ENCODE measurements at regions not wholly inside any gene's neighbourhood (a gene's known extent, or its start where the extent isn't known, plus 50 kb on each side); places are given as distances from the start of the nearest gene placed in this dataset.
"Not testable (repeated sequence)": the region's sequence is repeated elsewhere in the genome, so short reads cannot be mapped to it uniquely, and the experiment has no call there.

- ATAC-seq (no peak), DNase-seq (no peak)
- no peaks in the 10 kb centered on the region for H3K36me3 Mint-ChIP-seq (ENCODE audit: low read depth)
- no peaks in the 10 kb centered on the region for H3K4me1 Mint-ChIP-seq
- H3K27ac Mint-ChIP-seq, result no peak overlapping the region
- peaks cover 16% of the 10 kb centered on the region for H3K9me3 Mint-ChIP-seq
- H3K4me3 Mint-ChIP-seq, result no peak overlapping the region
- H3K27me3 Mint-ChIP-seq, result no peaks in the 10 kb centered on the region
Observed at GRCh38 chr1:60540141-60540540, 466.6 kb upstream of the C1orf87 start.

DNA sequence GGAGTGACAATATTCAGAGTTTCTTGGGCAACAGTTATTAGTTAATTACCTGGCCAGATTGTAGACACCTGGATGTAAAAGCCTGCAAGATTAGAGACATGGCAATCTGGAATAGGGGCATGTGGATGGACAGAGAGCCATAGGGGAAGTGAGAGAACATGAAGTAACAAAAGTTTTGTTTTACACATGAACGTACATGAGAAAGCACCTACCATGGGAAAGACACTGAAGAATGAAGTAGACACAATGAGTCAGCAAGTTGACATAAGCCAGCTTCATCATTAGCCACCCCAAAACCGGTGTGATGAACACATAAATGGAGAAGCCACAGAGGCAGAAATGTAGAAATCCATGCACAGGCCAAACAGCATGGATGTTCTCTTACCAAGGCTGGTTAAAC lies 462.1 kb upstream of the C1orf87 start:
- no peak for ATAC-seq
- Mint-ChIP-seq H3K27me3 (no peaks in the 10 kb centered on the region), H3K27ac (no peak overlapping the region), H3K4me3 (no peak overlapping the region), H3K36me3 (ENCODE audit: low read depth) (no peaks in the 10 kb centered on the region), H3K4me1 (no peaks in the 10 kb centered on the region), H3K9me3 (peaks cover 16% of the 10 kb centered on the region)
- no peak for DNase-seq

GRCh38 chr1:60527567-60527966 lies 454.0 kb upstream of the C1orf87 start:
- no peak for ATAC-seq
- Mint-ChIP-seq H3K27me3 (no peaks in the 10 kb centered on the region), H3K4me1 (no peaks in the 10 kb centered on the region), H3K4me3 (no peak overlapping the region), H3K27ac (no peak overlapping the region), H3K9me3 (no peaks in the 10 kb centered on the region), H3K36me3 (ENCODE audit: low read depth) (no peaks in the 10 kb centered on the region)
- no peak for DNase-seq

- Mint-ChIP-seq H3K27me3 (no peaks in the 10 kb centered on the region), H3K27ac (no peak overlapping the region), H3K36me3 (ENCODE audit: low read depth) (no peaks in the 10 kb centered on the region), H3K4me3 (no peak overlapping the region), H3K9me3 (peaks cover 3% of the 10 kb centered on the region), H3K4me1 (no peaks in the 10 kb centered on the region)
- ATAC-seq, result no peak
- no peak for DNase-seq
Observed at GRCh38 chr1:60516996-60517395, 443.4 kb upstream of the C1orf87 start.

GRCh38 chr1:60510162-60510561 lies 436.6 kb upstream of the C1orf87 start:
- no peak for DNase-seq
- Mint-ChIP-seq H3K4me3 (no peak overlapping the region), H3K4me1 (no peaks in the 10 kb centered on the region), H3K9me3 (peaks cover 10% of the 10 kb centered on the region), H3K27ac (no peak overlapping the region), H3K36me3 (ENCODE audit: low read depth) (no peaks in the 10 kb centered on the region), H3K27me3 (no peaks in the 10 kb centered on the region)
- ATAC-seq, result no peak

DNA sequence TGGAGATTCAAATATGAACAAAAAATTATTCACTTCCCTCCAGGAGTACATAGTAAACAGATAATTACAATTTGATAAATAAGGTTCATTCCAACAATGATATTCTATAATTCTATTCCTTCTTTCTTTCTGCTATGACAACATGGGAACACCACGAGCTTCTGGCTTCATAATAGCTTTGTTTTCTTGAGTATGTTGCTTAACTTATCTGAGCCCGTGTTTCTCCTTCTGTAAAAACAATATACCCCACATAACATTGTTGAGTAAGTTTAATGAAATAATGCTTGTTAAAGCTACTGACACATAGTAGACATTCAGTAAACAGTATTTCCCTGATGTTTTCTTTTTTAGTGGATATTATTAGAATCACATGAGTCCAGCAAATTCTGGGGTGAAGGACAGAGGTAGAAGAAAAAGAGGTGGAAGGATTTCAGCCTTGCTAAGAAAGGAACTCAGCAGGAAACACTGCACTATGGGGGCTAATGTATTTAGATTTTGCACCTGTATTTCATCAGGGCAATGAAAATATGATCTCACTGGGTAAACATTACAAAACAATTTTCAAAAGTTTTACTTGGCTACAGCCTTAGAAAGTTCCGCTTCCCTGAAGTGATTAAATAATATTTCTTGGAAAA lies 430.8 kb upstream of the C1orf87 start:
- H3K27me3 Mint-ChIP-seq, result no peaks in the 10 kb centered on the region
- H3K36me3 Mint-ChIP-seq (ENCODE audit: low read depth), result no peaks in the 10 kb centered on the region
- ATAC-seq, result no peak
- H3K27ac Mint-ChIP-seq, result no peak overlapping the region
- no peaks in the 10 kb centered on the region for H3K4me1 Mint-ChIP-seq
- DNase-seq, result no peak
- H3K9me3 Mint-ChIP-seq, result peaks cover 23% of the 10 kb centered on the region
- H3K4me3 Mint-ChIP-seq, result no peak overlapping the region

DNA sequence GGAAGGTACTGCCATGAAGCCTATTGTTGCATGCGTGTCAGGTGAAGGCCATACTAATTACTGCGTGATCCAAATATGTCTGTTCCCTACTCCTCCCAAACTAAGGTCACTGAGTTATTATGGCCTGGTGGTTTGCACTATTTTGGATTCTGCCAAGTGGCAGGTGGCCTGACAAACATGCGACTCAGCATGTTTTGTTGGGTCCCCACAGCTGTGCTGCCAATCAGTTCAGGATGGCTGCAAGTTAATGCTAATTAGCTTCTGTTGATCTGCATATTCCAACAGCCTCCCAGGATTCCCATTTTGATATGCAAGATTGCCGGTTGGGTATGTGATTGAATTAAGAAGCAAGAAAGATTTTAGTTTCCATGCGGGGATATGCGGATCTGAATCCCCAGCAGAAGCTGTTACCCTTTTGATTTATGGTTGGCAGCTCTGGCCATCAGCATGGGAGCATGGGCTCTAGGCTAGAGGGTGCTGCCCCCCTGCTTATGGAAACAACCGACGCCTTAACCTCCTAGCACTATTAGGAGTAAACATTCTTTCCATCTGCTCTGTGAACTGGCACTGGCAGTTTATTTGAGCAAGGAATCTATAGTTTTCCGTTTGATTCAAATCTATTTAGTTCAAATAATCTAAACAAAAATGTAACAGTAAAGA lies 429.8 kb upstream of the C1orf87 start:
- Mint-ChIP-seq H3K4me1 (no peaks in the 10 kb centered on the region), H3K4me3 (no peak overlapping the region), H3K9me3 (peaks cover 32% of the 10 kb centered on the region), H3K27ac (no peak overlapping the region), H3K36me3 (ENCODE audit: low read depth) (no peaks in the 10 kb centered on the region), H3K27me3 (no peaks in the 10 kb centered on the region)
- DNase-seq (no peak), ATAC-seq (no peak)

DNA sequence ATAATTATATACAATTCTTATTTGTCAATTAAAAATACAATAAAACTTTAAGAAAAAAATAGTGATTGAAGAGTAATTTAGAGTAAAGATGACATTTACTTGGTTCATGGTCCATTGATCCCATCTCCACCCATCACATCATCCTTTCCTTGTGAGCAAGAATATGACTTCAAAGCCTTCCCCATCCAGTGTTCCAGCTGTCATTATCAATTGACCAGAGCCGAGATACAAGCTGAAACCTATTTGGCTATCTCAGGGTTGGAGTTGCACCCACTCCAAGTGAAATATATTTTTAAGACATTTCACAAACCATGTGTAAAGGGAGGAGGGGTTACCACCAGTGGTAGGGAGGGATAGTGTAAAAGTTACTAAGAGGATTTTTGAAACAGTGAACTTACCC lies 428.9 kb upstream of the C1orf87 start:
- Mint-ChIP-seq H3K4me1 (no peaks in the 10 kb centered on the region), H3K9me3 (peaks cover 33% of the 10 kb centered on the region), H3K36me3 (ENCODE audit: low read depth) (no peaks in the 10 kb centered on the region), H3K4me3 (no peak overlapping the region), H3K27me3 (no peaks in the 10 kb centered on the region), H3K27ac (no peak overlapping the region)
- no peak for ATAC-seq
- no peak for DNase-seq

GRCh38 chr1:60489916-60490480 lies 416.4 kb upstream of the C1orf87 start:
- not testable (repeated sequence) for H3K27me3 Mint-ChIP-seq; DNase-seq; H3K27ac Mint-ChIP-seq; H3K4me3 Mint-ChIP-seq; H3K9me3 Mint-ChIP-seq; H3K4me1 Mint-ChIP-seq; ATAC-seq; H3K36me3 Mint-ChIP-seq (ENCODE audit: low read depth)

- Mint-ChIP-seq H3K27ac (no peak overlapping the region), H3K9me3 (no peaks in the 10 kb centered on the region), H3K36me3 (ENCODE audit: low read depth) (no peaks in the 10 kb centered on the region), H3K4me1 (no peaks in the 10 kb centered on the region), H3K27me3 (no peaks in the 10 kb centered on the region), H3K4me3 (no peak overlapping the region)
- DNase-seq (no peak), ATAC-seq (no peak)
Observed at GRCh38 chr1:60488847-60489246, 415.3 kb upstream of the C1orf87 start.

- ATAC-seq, result no peak
- Mint-ChIP-seq H3K9me3 (no peaks in the 10 kb centered on the region), H3K4me1 (no peaks in the 10 kb centered on the region), H3K27me3 (no peaks in the 10 kb centered on the region), H3K4me3 (no peak overlapping the region), H3K27ac (no peak overlapping the region), H3K36me3 (ENCODE audit: low read depth) (no peaks in the 10 kb centered on the region)
- DNase-seq, result no peak
Observed at GRCh38 chr1:60487565-60488345, 414.2 kb upstream of the C1orf87 start.

DNA sequence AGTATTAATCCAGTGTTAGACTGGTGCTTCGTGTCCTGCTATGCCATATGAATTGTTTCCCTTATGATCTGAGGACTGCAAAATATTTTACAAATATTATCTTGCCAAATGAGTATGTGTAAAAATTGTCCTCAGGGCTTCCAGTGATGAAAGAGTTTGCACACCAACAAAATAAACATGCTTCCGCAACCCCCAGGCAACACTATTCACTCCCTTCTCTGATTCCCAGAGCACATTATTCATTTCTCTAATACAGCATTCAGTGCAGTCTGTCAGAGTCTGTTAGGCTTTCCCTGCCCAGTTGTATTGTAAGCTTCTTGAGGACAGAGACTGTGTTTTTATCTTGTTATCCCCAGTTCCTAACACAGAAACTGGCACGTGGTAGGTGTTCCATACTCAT lies 409.9 kb upstream of the C1orf87 start:
- ATAC-seq, result no peak
- H3K4me3 Mint-ChIP-seq, result no peak overlapping the region
- no peak for DNase-seq
- H3K27ac Mint-ChIP-seq, result no peak overlapping the region
- no peaks in the 10 kb centered on the region for H3K4me1 Mint-ChIP-seq
- H3K27me3 Mint-ChIP-seq, result no peaks in the 10 kb centered on the region
- H3K9me3 Mint-ChIP-seq, result no peaks in the 10 kb centered on the region
- H3K36me3 Mint-ChIP-seq (ENCODE audit: low read depth), result no peaks in the 10 kb centered on the region

DNA sequence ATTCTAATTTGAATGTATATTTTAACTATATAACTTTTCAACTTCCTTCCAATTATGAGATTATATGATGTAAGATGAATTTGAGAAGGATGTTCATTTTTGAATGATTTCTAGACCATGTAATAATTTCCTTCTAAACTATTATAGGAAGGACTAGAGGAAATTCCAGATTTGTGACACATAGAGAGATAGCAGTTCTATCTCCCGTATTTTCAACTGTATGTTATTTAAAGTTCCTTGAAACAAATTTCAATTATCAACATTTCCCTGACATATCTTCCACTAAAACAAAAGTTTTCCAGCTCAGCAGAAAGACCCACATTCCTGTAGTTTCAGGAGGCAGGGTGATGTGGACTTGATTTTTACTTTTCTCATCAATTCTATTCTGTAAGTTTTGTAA lies 396.7 kb upstream of the C1orf87 start:
- Mint-ChIP-seq H3K27me3 (no peaks in the 10 kb centered on the region), H3K4me3 (no peak overlapping the region), H3K9me3 (peaks cover 15% of the 10 kb centered on the region), H3K36me3 (ENCODE audit: low read depth) (no peaks in the 10 kb centered on the region), H3K4me1 (no peaks in the 10 kb centered on the region), H3K27ac (no peak overlapping the region)
- ATAC-seq (no peak), DNase-seq (no peak)

GRCh38 chr1:60463786-60464185 lies 390.2 kb upstream of the C1orf87 start:
- Mint-ChIP-seq H3K4me1 (no peaks in the 10 kb centered on the region), H3K4me3 (no peak overlapping the region), H3K36me3 (ENCODE audit: low read depth) (no peaks in the 10 kb centered on the region), H3K27me3 (no peaks in the 10 kb centered on the region), H3K27ac (no peak overlapping the region), H3K9me3 (peaks cover 17% of the 10 kb centered on the region)
- no peak for ATAC-seq
- DNase-seq, result no peak

- Mint-ChIP-seq H3K36me3 (ENCODE audit: low read depth) (no peaks in the 10 kb centered on the region), H3K9me3 (peaks cover 20% of the 10 kb centered on the region), H3K4me1 (no peaks in the 10 kb centered on the region), H3K4me3 (no peak overlapping the region), H3K27me3 (no peaks in the 10 kb centered on the region), H3K27ac (no peak overlapping the region)
- ATAC-seq (no peak), DNase-seq (no peak)
Observed at GRCh38 chr1:60463146-60463545, 389.6 kb upstream of the C1orf87 start.

Data from activated naive CD8-positive, alpha-beta T cell treated with anti-CD3 and anti-CD28 coated beads, Interleukin-2, amount 50 U/mL, for 24 hours (primary cell).